Myocyte (in vitro differentiated cells): ENCODE measurements at regions not wholly inside any gene's neighbourhood (a gene's known extent, or its start where the extent isn't known, plus 50 kb on each side); places are given as distances from the start of the nearest gene placed in this dataset.

Experiments used
- DNase-seq: peaks from one replicate; pipeline ENCODE4 v3.0.0-alpha.2; 2012; ENCODE audit warnings: low read depth

DNA sequence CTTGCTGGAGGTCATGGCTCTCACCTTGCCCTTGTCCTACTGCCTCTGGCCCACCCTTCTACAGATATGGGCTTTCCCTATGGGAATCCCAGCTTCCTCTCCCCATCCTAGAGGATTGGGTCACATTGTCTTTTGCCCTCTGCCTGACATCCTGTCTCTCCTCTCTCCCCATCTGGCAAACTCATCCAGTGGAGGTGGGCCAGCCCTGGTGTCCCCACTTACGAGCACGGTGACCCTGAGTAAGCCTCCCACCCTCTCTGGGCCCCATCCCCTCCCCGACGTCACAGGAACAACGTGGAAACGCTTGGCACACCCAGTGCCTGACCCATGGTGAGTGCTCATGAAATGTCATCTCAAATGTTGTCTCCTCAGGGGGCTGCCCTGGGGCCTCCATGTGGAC is 56.1 kb upstream of the ID3 start:
- no peak for DNase-seq

DNA sequence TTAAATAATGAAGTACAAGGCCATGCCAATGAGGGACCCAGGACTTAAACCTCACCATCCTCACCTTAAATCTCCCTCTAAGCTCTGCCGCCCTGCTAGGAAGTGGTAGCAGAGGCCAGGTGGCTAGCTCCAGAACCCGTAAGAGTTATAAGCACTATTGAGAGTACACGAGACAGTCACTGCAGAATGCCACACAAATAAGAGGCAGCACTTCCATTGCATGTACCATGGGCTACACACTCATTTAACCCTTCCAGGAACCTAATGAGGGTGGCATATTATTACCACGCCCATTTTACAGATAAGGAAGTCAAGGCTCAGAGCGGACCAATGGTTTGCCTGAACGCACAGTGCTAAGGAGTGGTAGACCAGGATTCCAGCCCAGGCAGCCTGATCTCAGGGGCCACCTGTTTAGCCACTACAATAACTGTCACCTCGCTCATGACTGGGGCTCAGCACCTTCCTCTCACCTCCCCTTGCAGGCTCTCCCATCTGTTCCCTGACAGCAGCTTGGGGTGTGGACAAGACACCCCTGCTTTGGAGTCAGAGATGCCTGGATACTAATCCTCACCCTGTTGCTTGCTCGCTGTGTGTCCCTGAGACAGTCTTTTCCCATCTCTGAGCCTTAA is 54.8 kb upstream of the ID3 start:
- DNase-seq: no peak

DNA sequence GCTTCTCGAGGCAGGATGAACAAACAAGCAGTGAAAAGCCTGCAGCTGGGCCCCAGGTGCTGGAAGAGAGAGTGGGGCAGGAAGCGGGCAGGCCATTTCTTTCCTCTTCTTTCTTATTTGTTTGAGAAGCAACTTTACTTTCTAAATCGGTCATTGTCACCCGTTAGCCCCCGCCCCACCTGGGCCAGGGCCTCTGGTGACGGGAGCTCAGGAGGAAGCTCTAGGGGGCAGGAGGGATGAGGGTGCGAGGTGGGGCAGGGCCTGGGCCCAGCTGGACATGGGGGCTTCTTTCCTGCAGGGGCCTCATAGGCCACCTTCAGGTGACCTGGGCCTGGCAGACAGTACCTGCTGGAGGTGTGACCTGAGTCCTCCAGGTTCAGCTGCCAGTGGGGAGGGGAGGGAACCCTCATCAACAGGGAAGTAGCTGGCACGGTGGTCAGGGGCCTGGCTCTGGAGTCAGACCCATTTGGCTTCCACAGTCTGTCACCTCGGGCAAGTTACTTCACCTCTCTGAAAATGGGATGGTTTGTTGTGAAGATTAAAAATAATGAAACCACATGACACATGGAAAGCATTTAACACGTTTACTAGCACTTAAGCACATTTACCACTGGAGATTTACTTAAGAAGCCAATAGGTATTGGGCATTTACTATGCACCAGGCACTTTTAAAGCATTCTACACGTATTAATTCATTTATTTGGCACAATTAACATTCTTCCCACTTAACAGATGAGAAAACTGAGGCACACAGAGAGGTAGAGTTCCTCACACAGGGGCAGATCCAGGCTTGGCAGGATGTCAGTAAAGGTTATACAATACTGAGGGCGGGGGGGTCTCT is 54.1 kb upstream of the ID3 start:
- DNase-seq: no peak

DNA sequence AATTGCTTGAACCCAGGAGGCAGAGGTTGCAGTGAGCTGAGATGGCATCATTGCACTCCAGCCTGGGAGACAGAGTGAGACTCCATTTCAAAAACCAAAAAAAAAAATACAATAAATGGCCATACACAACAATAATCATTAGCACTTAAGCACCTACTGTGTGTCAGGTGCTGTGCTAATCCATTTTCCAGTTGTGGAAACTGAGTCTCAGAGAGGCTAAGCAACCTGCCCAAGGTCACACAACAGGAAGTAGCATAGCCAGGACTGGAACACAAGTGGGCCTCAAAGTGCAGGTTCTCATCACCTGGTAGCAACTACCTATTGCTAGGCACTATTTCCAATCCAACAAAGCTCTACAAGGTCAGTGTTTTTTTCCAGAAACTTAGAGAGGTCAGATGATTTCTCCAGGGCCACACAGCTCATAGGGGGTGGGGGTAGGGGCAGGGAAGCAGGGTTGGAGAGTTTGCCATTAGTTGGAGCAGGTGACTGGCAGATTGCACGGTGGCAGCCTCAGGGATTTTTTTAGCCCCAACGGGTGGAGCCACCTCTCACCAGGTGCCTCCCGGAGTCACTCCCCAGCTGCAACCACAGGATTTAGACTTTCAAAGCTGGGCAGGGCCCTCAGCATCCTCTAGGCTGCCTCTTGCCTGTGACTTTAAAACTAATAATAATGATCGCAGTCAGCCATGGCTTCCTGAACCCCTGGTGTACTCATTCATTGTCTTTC is 52.5 kb upstream of the ID3 start:
- DNase-seq: peak; percentile 12

DNA sequence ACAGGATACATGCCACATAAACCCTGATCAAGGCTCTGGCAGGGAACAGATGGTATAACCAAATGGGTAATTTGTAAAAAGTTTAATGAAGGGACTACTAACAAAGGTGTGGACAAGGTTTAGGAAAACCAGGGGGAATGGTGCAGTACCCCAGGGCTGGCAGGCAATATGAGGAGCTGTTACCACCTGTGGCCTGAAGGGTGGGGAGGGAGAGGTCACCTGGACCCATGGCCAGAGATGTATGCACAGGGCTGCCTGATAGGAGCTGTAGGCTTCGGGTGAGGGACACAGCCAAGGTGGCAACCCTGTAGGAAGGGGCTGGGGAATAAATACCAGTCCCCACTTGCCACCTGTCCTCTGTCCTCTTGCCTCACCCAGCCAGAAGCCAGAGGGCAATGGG is 51.4 kb upstream of the ID3 start:
- no peak for DNase-seq

DNA sequence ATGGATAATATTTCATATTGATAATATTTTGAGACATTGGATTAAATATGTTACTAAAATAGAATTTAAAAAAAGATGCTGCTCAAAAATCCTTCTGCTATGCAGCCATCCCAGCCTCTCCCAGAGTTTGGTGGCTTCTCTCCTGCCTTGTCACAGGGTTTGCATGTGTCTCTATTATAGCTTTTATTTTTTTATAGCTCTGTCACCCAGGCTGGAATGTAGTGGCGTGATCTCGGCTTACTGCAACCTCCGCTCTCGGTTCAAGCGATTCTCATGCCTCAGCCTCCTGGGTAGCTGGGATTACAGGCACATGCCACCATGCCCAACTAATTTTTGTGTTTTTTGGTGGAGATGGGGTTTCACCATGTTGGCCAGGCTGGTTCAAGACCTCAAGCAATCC is 50.7 kb upstream of the ID3 start:
- peak; percentile 57 for DNase-seq
